GM19463 (cell line): ENCODE measurements at regions not wholly inside any gene's neighbourhood (a gene's known extent, or its start where the extent isn't known, plus 50 kb on each side); places are given as distances from the start of the nearest gene placed in this dataset.
A peak's percentile ranks its signal among the peaks of the same experiment; 100 is the strongest.

Experiments used
- ATAC-seq: cut with Tn5 transposase; IDR thresholded peaks from one replicate; pipeline ENCODE4 v1.9.1; 2021; ENCODE audit warnings: mild to moderate bottlenecking, moderate library complexity; ENCODE audit not compliant: unreplicated experiment

DNA sequence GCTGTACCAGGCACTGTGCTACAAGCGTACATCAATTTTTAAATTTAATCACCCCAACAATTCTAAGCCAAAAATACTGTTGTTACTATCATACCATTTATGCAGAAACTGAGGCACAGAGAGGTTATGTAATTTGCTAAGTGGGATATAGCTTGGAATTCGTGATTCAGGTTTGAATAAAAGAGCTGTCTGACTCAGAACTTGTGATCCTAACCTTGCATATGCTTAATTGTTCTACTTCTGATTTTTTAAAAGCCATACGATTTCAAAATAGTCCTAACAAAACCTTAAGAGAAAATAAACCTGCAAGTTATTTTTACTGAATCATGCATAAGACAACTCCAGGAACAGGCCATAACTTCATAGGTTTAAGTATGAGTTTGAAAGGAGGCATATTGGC, 498.0 kb upstream of the CFAP20DC start:
- no peak for ATAC-seq

GRCh38 chr3:59546522-59546921, 496.7 kb upstream of the CFAP20DC start:
- ATAC-seq, result no peak

DNA sequence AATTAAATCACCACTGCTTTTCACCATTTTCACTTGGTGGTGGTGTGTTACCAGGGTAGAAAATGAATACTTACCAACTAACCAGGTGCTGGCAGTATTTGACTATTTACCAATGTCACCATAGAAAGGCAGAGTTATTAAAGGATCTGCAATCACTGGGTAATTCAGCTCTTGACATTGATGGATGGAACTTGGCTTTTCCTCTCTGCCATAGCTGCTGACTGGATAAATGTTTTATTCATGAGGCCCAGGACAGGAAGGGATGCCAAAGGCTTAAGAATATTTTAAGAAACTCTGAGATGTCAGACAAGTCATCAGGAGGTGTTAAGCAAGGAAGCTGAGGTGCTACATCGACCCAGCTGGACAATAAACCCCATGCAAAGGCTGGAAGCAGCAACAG, 495.5 kb upstream of the CFAP20DC start:
- no peak for ATAC-seq

GRCh38 chr3:59542276-59542675, 492.5 kb upstream of the CFAP20DC start:
- ATAC-seq, result no peak

DNA sequence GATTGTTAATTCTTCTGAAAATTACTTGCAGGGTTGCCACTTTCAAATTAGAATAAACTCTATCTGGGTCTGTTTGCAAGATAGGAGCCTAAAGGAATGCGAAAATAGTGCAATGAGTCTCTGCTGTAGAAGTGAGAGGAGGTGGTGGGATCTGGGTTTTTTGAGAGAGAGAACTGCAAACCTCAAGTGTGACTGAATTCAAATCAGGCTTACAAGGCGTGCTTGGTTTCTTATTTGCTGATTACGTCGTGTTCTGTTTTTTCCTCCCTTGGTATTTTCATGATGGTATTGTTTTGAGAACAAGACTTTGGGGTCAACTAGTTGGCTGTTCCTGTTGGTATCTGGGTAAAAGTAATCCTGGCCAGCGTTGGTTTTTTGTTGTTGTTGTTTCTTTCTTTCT, 490.9 kb upstream of the CFAP20DC start:
- ATAC-seq, result peak; percentile 94

- ATAC-seq, result no peak
Observed at GRCh38 chr3:59540241-59540640, 490.4 kb upstream of the CFAP20DC start.

DNA sequence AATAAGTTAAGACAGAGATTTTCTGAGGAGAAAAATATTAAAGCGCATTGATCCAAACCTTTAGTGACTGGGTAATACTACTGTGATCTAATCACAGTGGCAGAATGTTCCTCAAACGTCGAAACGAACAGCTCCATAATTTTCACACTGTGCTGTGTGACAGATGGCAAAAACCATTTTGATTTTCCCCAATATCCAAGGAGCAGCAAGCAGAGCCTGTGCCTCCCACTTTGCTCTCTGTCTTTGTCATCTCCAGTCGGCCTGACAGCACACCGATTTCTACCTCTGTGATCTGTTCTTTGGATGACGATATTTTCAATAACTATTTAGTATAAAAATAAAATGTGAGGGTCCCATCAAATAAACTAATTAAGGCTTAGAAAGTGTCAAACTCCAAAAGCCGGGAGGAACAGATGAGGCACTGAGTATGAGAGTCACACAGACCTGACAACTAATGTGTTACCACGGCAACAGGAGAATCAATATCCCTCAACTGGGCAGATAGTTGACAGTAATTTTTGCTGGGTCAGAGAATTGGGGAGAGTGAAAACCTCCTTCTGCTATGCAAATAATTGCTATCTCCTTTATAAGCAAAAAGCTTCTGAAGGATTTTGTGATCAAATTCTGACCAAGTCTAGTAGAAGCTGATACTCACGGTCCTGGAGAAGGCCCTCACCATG, 489.1 kb upstream of the CFAP20DC start:
- no peak for ATAC-seq

GRCh38 chr3:59535791-59536221, 486.0 kb upstream of the CFAP20DC start:
- ATAC-seq, result no peak

DNA sequence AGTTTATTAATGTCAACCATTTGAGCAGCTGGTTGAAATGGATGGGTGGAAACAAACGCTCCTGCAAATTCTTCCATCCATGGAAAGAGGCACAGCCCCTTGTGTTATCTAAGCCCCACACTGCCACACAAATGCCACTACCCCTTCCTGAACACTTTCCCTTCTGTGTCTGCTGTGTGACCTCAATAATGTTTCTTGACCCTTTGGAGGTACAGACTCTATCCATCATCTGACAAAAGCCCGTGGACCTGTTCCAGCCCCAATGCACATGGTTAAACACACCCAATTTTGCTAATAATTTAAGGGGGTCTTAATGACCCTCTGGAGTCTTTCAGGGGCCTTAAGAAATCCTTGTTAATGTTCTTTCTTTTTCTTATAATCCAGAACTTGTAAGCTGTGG, 482.2 kb upstream of the CFAP20DC start:
- ATAC-seq, result no peak

DNA sequence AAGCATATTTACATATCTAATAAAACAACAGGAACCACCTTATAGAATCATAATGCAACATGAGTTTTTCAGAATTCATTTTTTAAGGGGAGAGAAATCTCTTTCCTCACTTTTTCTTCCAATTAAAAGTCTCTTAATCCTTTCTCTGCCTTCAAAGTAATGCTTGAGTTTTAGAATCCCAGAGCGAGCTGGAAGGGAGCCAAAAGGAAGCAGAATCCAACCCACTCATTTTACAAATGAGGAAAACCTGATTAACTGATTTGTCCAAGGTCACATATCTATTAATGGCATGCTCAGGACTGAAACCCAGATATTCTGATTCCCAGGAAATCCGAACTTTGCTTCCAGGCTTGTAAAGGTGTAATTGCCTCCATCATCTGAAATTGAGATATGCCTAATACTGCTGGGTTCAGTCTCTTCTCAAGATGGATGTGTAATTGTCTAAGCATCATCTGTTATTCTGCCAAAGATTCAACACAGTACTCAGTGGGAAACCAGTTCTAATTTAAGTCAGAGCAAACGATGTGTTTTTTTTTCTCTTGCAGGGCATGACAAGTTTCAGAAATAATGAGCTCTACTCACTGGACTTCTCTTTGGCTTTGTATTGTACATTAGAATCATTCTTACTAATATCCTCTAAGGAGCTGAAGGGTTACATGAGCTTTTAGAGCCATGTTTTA, 481.4 kb upstream of the CFAP20DC start:
- no peak for ATAC-seq

GRCh38 chr3:59528251-59528650, 478.4 kb upstream of the CFAP20DC start:
- no peak for ATAC-seq

- no peak for ATAC-seq
Observed at GRCh38 chr3:59527493-59527892, 477.7 kb upstream of the CFAP20DC start.

DNA sequence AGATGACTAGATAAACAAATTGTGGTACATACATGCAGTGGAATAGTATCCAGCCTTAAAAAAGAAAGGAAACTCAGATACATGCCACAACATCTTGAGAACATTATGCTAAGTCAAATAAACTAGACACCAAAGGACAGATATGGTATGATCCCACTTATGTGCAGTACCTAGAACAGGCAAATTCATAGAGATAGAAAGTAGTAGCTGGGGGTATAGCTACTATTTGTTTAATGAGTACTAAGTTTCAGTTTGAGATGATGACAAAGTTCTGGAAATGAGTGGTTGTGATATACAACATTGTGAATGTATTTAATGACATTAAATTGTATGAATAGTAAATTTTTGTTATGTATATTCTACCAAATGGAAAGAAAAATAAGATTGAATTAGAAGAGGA, 477.2 kb upstream of the CFAP20DC start:
- no peak for ATAC-seq

DNA sequence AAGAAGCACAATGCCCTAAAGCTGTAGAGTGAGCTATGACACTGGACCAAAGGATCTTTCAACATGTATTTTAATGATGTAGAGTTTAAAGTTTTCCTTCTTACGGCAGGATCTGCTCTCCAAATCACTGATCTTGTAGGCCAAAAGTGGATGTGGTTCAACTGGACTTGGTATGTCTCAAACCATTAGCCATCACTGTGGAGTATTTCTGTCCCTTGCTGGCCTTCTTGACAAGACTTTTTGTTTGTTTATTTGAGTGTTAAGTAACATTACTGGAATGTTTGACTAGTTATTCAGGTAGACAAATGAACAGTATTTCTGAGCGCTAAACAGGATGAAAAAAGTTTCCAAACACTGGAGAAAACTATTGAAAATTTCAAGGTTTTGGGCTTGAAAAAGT, 472.7 kb upstream of the CFAP20DC start:
- no peak for ATAC-seq

DNA sequence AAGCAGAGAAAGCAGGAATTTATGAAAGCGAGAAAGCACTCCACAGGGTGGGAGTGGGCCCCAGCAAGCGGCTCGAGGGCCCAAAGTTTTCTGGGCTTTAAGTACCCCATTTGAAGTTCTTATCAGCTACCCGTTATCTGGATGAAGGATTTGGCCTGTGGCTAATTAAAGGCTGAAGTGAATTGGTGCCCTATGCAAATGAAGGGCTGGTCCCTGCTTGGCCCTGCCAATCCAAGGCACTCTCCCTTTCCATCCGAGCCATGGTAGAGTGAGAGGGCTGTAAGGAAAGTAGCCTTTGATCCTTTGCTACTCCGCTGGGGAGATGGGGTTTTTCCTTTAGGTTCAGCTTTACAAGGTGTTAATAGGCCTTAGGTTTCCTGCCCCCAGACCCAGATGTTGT, 469.3 kb upstream of the CFAP20DC start:
- no peak for ATAC-seq

- ATAC-seq, result no peak
Observed at GRCh38 chr3:59518283-59519055, 468.6 kb upstream of the CFAP20DC start.

DNA sequence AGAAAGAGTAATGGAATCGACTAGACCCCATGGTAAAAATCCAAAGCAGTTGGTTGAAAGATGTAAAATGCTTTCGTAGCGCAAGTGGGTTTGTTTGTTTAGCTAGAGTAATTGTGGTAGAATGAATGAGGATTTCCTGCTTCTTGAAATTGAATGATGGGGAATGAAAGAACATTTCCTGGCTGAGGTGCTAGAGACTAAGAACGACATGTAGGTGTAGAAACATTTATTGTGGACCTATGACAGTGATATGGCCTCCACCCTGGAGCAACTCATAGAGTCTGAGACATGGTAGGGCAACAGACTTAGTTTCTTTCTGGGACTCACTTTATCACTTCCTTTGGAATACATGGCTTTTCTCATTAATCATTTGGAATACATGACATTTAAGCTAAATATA, 467.6 kb upstream of the CFAP20DC start:
- ATAC-seq, result no peak

GRCh38 chr3:59515966-59516365, 466.1 kb upstream of the CFAP20DC start:
- no peak for ATAC-seq

DNA sequence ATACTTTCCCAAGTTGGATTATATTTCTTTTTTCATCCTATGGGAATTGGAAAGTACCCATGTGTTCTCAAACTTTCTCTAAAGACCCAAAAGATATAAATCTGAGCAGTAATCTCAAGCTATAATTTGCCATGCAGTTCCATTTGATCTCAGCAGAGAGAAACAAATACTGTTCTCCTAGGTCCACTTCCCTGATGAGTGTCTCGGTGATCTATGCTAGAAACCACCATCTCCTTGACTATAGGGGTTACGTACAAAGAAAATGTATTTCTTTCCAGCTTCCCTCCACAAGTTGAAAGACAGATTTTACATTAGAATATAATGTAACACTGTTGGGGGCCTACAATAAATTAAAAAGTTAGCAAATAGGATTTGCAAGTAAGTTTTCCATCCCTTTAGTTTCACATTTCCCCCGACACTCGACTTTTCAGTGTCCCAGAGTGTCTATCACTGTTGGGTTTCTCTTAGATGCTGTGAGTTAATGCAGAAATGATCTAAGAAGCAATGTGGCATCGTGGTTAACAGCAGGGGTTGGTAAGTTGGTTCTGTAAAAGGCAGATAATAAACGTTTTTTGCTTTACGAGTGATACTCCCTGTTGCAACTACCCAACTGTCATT, 465.1 kb upstream of the CFAP20DC start:
- ATAC-seq, result no peak

DNA sequence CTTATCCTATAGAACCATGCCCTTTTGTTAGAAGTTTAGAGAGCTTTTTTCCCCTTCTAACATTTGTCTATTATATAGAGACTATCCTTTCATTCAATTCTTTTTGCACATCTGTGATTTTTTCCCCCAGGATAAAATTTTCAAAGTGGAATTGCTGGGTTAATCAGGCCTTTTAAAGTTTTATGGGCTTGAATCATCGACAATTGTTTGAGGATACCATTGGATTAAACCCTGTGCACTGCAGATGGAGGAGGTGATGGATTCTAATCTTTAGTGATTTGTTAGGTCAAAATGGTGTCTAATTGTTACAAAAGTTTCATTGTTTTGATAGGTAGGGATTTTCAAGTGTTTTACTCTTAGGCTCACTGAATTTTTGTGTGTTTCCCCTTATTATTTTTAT, 463.7 kb upstream of the CFAP20DC start:
- no peak for ATAC-seq

GRCh38 chr3:59512066-59512465, 462.2 kb upstream of the CFAP20DC start:
- ATAC-seq, result no peak

DNA sequence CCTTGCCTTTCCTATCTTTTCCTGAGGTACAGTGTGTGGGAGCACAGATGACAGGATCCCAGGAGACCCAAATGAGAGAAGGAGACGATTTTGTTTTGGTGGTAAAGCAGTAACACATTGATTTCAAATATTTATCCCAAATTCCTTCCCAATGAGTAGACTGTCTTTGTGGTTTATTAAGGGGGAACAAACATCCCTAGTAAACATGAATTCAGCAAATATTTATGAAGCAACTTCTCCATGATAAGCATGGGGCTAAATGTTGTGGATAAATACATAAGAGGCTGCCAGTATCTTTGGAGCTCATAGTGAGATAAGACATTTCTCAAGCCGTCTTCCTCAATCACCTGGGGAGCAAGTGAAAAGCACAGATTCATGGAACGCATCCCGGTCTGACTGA, 460.8 kb upstream of the CFAP20DC start:
- no peak for ATAC-seq
